Transverse colon (tissue), 4 donors: ENCODE measurements at regions not wholly inside any gene's neighbourhood (a gene's known extent, or its start where the extent isn't known, plus 50 kb on each side); places are given as distances from the start of the nearest gene placed in this dataset.
"Not testable (repeated sequence)": the region's sequence is repeated elsewhere in the genome, so short reads cannot be mapped to it uniquely, and the experiment has no call there.

Source experiments
- DNase-seq: peaks from one replicate; pipeline ENCODE4 v3.0.0-alpha.2; 2019
- H3K27ac ChIP-seq, 4 donors: fragments of 200-600 bp; sonication (generic); 2 replicates each; pipeline ENCODE4 v1.5.1; 2016 to 2018; ENCODE audit warnings: inconsistent platforms in 4 of 4
- H3K27me3 ChIP-seq: fragments of 200-600 bp; sonication (generic); 2 replicates; pipeline ENCODE4 v1.5.1; 2017; ENCODE audit warnings: inconsistent platforms
- H3K36me3 ChIP-seq, 4 donors: fragments of 200-600 bp; sonication (generic); 2 replicates each; pipeline ENCODE4 v1.5.1; 2017 to 2019; ENCODE audit warnings: inconsistent platforms in 4 of 4
- H3K4me1 ChIP-seq, 4 donors: fragments of 200-600 bp; sonication (generic); 2 replicates each; pipeline ENCODE4 v1.5.1; 2017 to 2020; ENCODE audit warnings: inconsistent platforms in 4 of 4
- H3K4me3 ChIP-seq, 4 donors: fragments of 200-600 bp; sonication (generic); 1 replicate in 1 of 4; 2 replicates in 3 of 4; pipeline versions ENCODE4 v1.5.1 to v1.6.1; 2017 to 2019; ENCODE audit warnings: inconsistent platforms in 4 of 4
- H3K9me3 ChIP-seq, 2 donors: fragments of 200-600 bp; sonication (generic); 2 replicates each; pipeline ENCODE4 v1.5.1; 2017 to 2019; ENCODE audit warnings: inconsistent platforms in 2 of 2
- CTCF ChIP-seq, 5 experiments: fragments of 200-600 bp in 3 of 5; fragments of 450-650 bp in 2 of 5; sonication (generic) in 3 of 5; IDR thresholded peaks; 1 replicate in 2 of 5; 2 replicates in 3 of 5; pipeline ENCODE4 v1.5.1; 2016 to 2017; ENCODE audit warnings: antibody characterized with exemption in 5 of 5, inconsistent platforms in 3 of 5, mild to moderate bottlenecking in 2 of 5, moderate library complexity in 1 of 5
- EP300 ChIP-seq: sonication (generic); formaldehyde crosslinking; IDR thresholded peaks from one replicate; pipeline ENCODE4 v1.6.1; 2017; ENCODE audit warnings: antibody characterized with exemption, low read depth
- POLR2A ChIP-seq: fragments of 450-650 bp; IDR thresholded peaks from one replicate; pipeline ENCODE4 v1.6.1; 2016; ENCODE audit warnings: antibody characterized with exemption, mild to moderate bottlenecking, moderate library complexity
- POLR2AphosphoS5 ChIP-seq, 3 donors: sonication (generic); formaldehyde crosslinking; IDR thresholded peaks; one replicate each; pipeline ENCODE4 v1.6.1; 2016; ENCODE audit warnings: antibody characterized with exemption in 3 of 3
- WGBS, 2 donors: methylation state at CpG; one replicate each; pipeline ENCODE4 v1.1.5; 2018; ENCODE audit warnings: low coverage in 1 of 2; 5-methylcytosine and 5-hydroxymethylcytosine counted together
- in situ Hi-C, 4 donors: fragments of 200-750 bp; cut with MboI; loops; one replicate each; pipeline versions ENCODE4 v1.15.0 to v1.15.1; 2017; ENCODE audit warnings: low sequenced_read_pairs in 3 of 4, low pct_ligation_motif_present in 1 of 4, low pct_unique_long_range_greater_than_20kb in 1 of 4
- intact Hi-C: fragments of 100-400 bp; cut with DNase I; formaldehyde crosslinking; loops from one replicate; pipeline ENCODE4 v1.15.1; 2023; ENCODE audit warnings: low total_unique reads

- in situ Hi-C loops (no loop called here), intact Hi-C loops (no loop called here)
- Histone ChIP-seq H3K36me3 (no peaks in the 10 kb centered on the region), H3K9me3 (no peaks in the 10 kb centered on the region), H3K4me3 (no peak overlapping the region), H3K27ac (no peak overlapping the region), H3K4me1 (no peaks in the 10 kb centered on the region), H3K27me3 (no peaks in the 10 kb centered on the region)
- WGBS, 2 donors: 89 to 92% methylated on average over 3 of the region's 3 CpGs
- no peak for DNase-seq
- TF ChIP-seq POLR2AphosphoS5 (IDR thresholded peaks at IDR 0.05) (no peak), POLR2A (no peak)
Observed at GRCh38 chr18:65607161-65607560, 143.7 kb upstream of the CDH7 start.

- H3K27me3 ChIP-seq: no peaks in the 10 kb centered on the region
- 74 to 83% methylated on average over 3 of the region's 3 CpGs for WGBS, 2 donors
- no peak for TF ChIP-seq CTCF (IDR thresholded peaks at IDR 0.05)
- no peak for TF ChIP-seq EP300
- TF ChIP-seq POLR2A: no peak
- no peak for TF ChIP-seq POLR2AphosphoS5 (IDR thresholded peaks at IDR 0.05)
- no peak overlapping the region for H3K27ac ChIP-seq
- H3K9me3 ChIP-seq: no peaks in the 10 kb centered on the region
- in situ Hi-C loops (no loop called here), intact Hi-C loops (loop anchor here (1.0 kb wide), 1 partner anchor 38 kb away; no protein-coding TSS in a partner anchor)
- H3K4me3 ChIP-seq: no peak overlapping the region
- no peaks in the 10 kb centered on the region for H3K36me3 ChIP-seq
- no peaks in the 10 kb centered on the region for H3K4me1 ChIP-seq
- no peak for DNase-seq
Observed at GRCh38 chr18:65606551-65607130, 144.2 kb upstream of the CDH7 start.

GRCh38 chr18:65605352-65605751 is 145.5 kb upstream of the CDH7 start:
- DNase-seq, in situ Hi-C loops, H3K27me3 ChIP-seq, H3K4me3 ChIP-seq, H3K36me3 ChIP-seq, H3K4me1 ChIP-seq, H3K9me3 ChIP-seq, H3K27ac ChIP-seq, intact Hi-C loops: not testable (repeated sequence)
- 97% methylated on average over 24 of the region's 30 CpGs; no CpG with 5 or more reads in 1 of the 2 donors for WGBS, 2 donors

- WGBS, 2 donors: 69 to 70% methylated on average over 2 of the region's 2 CpGs
- no peak overlapping the region for H3K4me3 ChIP-seq
- intact Hi-C loops: no loop called here
Observed at GRCh38 chr18:65601775-65602174, 149.0 kb upstream of the CDH7 start.

GRCh38 chr18:65592435-65592834 is 158.4 kb upstream of the CDH7 start:
- H3K4me3 ChIP-seq: no peak overlapping the region
- TF ChIP-seq POLR2AphosphoS5 (IDR thresholded peaks at IDR 0.05): no peak
- no peak for TF ChIP-seq EP300
- TF ChIP-seq POLR2A: no peak
- no peak for TF ChIP-seq CTCF (IDR thresholded peaks at IDR 0.05)
- in situ Hi-C loops: no loop called here
- no peaks in the 10 kb centered on the region for H3K27me3 ChIP-seq
- WGBS, 2 donors: 47 to 76% methylated on average over 4 of the region's 4 CpGs
- H3K27ac ChIP-seq: no peak overlapping the region
- H3K36me3 ChIP-seq: no peaks in the 10 kb centered on the region
- H3K4me1 ChIP-seq: no peaks in the 10 kb centered on the region
- H3K9me3 ChIP-seq: no peaks in the 10 kb centered on the region
- intact Hi-C loops: no loop called here
- DNase-seq: no peak

More at GRCh38 chr18:65601775-65602174, 149.0 kb upstream of the CDH7 start:
- Histone ChIP-seq H3K9me3 (no peaks in the 10 kb centered on the region), H3K27ac (no peak overlapping the region), H3K4me1 (no peaks in the 10 kb centered on the region), H3K27me3 (no peaks in the 10 kb centered on the region), H3K36me3 (no peaks in the 10 kb centered on the region)
- no peak for DNase-seq
- in situ Hi-C loops: no loop called here
- TF ChIP-seq POLR2A (no peak), EP300 (no peak), CTCF (IDR thresholded peaks at IDR 0.05) (no peak), POLR2AphosphoS5 (IDR thresholded peaks at IDR 0.05) (no peak)
